GM21515 (cell line): ENCODE measurements at regions not wholly inside any gene's neighbourhood (a gene's known extent, or its start where the extent isn't known, plus 50 kb on each side); places are given as distances from the start of the nearest gene placed in this dataset.

Source experiments
- ATAC-seq: cut with Tn5 transposase; IDR thresholded peaks from one replicate; pipeline ENCODE4 v1.9.1; 2021; ENCODE audit not compliant: unreplicated experiment

DNA sequence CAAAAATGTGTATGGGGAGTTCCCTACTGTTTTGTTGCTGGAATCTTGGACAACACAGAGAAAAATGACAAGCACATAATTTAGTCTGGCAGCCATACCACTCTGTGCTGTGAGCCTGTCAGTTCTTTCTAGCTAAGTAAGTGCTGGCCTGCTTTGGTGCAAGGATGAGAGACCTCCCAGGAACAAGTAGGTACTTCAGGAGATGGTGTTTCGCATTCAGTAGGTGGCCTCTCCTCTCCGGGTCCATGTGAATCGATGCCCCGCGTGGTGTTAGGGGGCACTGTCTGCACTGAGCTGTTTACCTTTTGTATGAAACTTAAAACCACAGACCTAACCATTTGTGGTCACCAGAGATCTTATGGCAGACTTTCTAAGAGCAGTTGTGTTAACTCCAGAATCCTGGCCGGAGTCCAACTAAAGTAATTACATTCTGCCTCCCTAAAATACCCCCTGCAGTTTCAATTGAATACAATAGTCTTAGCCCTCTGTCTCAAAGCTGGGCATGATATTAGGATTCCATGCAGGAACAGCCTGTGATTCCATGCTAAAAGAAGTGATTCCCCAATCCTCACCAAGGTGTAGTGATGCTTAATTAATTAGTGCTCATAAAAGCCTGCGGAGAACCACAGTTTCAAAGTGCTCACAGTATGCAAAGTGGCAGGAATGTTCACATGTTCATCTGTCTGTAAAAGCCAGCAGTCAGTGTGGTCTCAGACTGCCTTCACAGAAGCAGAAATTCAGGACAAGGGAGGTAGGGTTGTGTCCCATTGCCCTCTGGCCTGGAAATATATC is 64.2 kb downstream of the LLPH start:
- peak; percentile 56 for ATAC-seq

DNA sequence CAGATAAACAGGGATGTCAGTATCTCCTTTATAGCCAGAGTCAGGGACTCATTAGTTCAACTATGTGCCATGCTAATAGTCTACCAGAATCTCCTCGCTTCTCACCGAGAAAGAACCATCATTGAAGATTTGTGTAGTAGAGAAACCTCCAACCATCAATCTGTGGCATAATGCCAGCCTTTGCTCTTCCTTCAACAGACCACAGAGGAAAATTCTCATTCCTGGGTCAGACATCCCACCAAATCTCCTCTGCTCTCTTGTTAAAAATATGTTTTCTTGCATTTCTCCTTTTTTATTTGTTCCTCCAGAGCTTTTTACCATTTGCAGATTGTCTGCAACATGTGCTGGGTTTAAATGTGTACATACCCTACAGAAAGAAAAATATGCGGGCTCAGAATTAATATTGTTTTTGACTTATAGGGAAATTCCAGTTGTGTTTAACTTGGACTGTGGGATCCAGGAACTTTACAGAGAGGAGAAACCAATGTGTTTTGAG is 64.9 kb downstream of the LLPH start:
- no peak for ATAC-seq

DNA sequence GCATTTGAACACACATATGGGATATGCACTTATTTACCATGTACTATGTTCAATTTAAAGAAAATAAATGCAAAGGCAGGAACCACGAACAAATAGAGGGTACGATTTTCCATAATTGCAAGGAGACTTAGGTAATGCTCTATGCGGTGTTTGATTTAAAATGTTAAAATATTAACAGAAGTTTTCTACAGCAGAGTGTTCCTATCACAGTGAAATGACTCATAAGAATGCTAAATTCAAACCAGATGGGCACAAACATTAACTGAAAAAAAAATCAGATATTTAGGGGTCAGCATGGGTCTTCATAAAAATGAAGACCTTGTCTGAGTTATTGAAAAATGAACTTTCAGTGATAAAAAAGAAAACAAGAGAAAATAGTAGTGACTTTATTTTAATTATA is 65.4 kb downstream of the LLPH start:
- no peak for ATAC-seq

DNA sequence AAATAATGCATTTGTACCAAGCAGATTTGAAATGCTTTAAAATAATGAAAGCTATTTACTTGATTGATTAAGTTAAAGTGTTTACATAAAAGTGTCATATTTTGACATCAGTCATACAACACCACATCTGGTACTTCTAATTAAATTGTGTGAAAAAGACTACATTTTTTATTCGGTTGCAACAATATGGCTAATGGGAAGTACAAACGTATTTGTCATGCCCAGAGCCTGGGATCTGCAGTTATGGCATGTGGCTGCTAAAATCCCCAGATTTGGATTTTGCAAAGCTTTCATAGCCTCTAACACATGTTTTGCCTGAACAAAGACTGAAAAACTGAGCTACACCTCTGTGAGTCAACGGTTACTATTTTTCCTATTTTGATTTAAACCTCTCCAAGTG is 66.6 kb downstream of the LLPH start:
- ATAC-seq = no peak

DNA sequence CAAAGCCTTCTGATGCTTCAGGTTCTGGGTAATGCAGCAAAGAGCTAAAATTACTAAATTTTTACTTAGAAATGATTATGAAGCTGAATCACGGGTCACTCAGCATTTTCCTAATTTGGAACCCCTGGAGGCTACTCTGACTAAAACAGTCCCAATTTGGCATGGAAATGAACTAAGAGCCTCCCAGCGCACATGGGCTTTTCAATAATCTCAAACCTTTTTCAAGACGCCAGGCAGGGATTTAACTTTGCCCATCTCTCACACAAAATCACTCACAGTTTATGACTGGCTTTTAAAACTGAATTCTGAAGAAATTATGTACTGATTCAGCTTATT is 68.3 kb downstream of the LLPH start:
- no peak for ATAC-seq

DNA sequence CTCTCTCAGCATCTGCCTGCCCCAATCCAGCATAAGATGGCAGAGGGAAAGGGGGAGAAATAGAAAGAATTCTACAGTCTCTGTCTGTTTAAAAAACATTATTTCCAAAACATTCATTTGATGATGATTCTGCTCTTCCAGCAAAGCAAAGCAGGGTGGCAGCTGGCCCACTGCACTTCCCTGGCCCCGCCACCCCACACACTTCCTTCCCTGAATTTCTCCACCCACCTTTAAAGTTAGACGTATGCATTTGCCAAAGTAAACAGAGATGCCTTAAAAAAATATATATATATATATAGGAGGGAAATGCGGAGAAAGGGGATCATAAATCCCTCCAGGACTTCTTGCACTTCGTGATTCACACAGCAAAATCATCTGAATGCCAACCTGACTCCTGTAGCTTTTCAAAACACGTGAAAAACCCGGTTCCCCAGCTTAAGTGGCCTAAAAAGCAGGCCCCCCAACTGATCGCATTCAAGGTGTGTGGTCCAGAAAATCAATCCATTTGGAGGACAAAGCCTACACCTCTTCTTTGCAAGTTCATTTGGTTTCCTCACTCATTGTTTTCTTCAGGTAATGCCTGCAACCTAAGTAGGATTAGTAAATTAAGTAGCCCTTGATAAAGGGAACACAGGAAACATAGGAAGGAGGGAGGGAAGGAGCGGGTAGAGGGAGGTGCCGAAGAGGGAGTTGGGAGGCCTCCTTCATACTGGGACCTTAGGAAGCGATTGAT is 68.8 kb downstream of the LLPH start:
- no peak for ATAC-seq

DNA sequence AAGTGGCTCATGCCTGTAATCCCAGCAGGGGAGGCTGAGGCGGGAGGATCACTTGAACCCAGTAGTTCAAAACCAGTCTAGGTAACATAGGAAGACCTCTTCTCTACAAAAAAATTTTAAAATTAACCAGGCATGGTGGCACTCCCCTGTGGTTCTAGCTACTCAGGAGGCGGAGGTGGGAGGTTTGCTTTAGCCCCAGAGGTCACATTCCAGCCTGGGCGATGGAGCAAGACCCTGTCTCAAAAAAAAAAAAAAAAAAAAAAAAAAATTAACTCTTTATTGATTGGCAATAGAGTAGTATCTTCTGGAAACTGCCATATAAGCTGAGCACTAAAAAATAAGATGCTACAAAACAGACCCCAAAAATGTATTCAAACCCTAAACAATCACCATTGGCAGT is 69.5 kb downstream of the LLPH start:
- ATAC-seq = no peak

DNA sequence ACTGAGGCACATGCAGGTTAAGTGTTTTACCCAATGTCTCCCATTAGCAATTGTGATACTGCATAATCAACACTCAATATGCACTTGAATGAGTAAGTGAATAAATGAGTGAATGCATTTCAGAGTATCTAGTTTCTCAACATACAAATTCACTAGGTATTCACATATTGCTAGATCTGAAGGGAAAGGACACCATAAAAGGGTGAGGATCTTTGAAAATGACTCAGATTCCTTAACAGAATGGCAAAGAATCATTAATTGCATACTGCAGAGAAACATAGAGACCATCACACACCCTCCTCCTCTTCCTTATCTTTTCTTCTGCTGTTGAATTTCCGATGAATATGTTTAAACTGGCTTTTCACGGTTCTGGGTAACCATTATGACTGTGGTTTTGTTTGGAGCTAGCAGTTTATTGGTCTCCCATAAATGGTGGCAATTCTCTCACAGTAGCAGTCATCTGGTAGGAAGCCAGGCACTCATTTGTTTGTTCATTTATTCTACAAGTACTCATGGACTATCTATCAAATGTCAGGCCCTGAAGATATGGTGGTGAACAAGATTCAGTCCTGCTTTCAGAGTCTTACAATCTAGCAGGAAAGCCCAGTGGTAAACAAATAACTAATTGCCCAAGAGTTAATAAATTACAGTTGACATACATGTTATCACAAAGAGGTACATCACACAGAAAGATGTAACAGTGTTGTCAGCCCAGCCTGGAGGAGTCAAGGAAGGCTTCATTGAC is 70.2 kb downstream of the LLPH start:
- no peak for ATAC-seq

DNA sequence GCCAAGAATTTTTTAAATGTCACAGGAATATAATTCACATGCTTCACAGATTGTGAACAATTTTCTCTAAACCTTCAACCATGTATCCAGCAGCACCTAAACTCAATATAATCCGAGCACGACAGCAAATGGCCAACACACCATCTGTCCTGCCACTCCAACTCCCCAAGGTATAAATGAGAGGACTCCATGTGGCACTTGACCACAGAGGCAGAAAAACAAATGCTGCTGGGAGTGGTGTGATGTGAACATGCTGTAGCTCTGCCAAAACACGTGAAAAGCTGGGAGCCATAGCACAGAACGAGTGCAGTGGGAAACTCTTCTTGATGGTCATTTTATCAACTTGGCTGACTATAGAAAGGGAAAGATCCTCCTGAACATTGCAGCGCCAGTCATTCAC is 70.9 kb downstream of the LLPH start:
- ATAC-seq = no peak

DNA sequence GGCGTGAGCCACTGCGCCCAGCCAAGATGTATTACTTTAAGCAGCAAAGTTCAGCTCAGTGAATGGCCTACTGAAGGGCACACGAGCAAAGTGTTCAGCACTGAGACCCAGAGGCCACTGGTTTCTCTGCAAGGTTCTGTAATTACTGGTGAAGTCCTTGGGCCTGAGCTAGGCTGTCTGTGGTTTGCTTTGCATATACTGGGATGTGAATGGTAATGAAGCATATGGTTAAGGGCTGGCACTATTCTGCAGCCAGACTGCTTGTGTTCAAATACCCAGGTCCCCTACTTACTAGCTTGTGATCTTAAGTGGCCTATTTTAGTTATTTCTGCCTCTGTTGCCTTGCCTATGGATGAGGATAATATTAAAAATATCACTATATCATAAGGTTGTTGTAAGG is 72.0 kb downstream of the LLPH start:
- ATAC-seq = no peak

DNA sequence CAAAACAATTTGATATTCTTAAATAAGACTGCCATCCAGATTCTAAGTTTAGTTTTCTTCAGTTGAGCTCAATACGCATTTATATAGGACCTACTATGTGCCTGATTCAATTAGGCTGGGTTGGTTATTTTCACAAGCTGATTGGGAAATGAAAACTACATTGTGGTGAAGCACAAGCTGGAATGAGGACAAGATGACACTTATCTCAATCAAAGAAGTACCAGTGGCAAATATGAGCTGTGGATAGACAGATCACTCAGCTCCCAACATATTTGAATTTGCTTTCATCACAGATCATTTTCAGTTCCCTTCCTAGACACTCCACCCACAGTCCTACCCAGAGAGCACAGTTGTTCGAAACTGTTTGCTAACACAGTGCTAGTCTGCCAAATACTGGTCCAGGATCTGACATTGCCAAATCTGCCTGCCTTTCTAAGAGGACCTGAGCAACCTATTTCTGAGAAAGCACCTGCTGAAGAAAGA is 74.7 kb downstream of the LLPH start:
- peak; percentile 74 for ATAC-seq

DNA sequence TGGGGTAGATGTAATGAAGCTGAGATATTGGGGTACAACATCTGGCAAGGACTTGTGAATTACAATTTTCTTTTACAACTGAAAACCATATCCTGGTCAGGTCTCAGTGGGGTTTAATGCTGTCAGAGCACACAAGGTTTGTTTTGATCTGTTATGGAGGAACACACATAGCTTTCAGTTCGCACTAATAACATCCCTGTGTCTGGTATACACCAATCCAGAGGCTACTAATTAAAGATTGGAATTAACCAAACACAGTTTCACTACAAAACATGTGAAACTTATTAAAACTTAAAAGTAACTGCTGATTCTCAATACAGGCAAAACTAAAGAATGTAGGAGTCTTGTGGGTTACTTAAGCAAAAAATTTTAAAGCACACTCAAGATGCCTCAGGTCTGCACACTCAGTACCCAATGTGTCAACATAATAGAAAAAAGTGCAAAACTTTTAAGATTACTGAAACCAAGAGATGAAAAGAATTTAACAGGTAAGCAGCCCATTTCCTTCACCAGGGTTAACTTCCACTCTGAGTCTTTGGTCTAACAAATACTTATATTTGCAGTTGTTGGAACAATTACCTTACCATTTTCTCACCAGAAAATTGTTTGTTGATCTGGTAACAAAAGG is 77.4 kb downstream of the LLPH start:
- no peak for ATAC-seq

DNA sequence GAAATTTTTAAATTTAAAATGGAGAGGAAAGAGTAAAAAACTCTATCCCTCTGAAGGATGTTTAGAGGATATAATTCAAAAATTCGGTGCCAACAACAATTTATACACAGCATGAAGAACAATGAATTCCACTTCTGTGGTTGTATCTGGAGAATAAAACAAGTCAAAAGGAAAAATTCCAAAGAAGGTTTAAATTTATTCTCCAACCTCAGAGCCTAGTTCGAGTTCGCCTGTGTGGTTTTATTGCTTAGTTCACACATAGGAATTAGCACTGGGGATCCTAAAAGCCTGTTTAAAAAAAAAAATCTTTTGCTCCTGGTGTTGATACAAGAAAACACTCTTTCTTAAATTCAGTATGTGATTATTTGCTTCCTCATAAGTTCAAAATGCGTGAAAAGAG is 79.2 kb downstream of the LLPH start:
- ATAC-seq = no peak

DNA sequence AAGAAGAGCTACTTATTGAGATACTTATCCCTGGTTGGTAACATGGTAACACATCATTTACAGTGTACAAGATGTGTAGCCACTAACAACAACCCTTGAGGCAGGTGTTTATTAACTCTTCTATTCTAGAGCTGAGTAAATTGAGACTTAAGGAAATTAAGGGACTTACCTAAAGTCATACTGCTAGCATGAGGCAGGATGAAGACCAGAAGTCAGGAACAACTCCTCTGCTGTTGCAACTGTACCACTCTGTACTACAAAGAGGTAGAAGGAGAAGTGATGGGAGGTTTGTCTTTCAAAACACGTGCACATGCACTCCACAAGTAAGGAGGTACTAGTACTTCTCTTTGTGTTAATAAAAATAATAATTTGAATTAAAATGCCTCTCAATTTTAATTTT is 79.9 kb downstream of the LLPH start:
- ATAC-seq = no peak

DNA sequence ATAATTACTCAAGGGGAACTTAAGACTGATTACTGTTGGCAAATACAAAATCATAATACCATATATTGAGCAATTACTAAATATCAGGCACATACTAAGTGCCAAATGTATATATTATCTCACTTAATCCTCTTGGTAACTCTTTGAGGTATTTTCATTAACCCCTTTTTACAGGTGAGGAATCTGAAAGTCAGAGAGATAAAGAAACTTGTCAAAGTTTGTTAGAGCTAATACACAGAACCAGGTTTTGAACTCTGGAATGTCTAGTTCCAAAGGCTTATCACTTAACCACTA is 80.3 kb downstream of the LLPH start:
- no peak for ATAC-seq

DNA sequence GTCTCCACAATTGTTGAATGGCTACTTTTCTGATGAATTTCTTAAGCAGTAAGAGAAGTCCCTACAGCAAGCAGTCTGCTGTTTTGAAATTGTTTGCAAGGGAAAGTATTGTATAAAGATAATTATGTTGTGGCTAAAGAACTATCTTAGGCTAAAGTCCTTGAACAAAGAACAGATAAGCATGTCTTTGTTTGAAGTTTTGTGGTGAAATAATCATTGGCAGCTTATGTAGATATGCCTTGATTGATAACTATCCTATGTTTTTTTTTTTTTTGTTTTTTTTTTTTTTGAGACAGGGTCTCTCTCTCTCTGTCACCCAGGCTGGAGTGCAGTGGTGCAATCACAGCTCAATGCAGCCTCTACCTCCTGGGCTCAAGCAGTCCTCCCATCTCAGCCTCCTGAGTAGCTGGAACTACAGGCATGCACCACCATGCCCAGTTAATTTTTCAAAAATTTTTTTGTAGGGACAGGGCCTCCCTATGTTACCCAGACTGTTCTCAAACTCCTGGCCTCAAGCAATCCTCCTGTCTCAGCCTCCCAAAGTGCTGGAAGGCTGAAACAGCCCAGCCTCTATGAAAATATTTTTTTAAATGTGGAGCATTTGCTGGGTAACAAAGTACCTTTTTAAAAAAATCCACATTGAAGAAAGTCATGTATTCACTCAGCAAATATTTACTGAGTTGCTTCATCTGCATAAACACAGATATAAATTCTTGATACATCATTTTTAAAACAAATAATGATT is 80.8 kb downstream of the LLPH start:
- no peak for ATAC-seq

DNA sequence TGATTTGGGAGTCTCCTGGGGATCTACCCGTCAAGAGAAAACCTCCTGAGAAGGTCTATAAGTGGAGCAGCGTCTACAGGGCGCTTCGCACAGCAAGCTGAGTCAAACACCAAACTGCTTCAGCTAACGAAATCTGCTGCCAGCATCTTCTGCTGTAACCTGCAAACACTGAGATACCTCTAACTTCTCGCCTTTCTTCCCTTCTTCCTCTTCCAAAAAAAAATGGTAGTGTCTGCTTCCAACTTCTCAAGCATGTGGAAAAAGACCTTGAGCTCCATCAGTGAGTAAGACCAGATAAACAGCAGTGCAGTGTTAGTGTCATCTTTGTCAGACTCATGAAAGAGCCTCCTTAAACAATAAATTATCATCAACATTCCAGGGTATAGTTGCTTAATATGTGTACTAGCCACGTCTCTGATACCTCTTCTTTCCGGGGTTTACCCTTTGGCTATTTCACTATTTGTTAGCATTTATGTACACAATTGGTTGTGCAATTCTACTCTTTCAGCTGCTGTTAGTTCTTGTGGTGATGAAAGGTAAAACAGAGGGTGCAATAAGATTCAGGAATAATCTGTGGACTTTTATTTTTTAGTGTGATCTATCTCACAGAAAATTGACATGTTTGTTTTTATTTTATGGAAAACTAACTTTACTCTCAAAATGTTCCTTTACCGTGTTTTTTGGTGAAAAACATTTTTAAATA is 81.6 kb downstream of the LLPH start:
- ATAC-seq = no peak

DNA sequence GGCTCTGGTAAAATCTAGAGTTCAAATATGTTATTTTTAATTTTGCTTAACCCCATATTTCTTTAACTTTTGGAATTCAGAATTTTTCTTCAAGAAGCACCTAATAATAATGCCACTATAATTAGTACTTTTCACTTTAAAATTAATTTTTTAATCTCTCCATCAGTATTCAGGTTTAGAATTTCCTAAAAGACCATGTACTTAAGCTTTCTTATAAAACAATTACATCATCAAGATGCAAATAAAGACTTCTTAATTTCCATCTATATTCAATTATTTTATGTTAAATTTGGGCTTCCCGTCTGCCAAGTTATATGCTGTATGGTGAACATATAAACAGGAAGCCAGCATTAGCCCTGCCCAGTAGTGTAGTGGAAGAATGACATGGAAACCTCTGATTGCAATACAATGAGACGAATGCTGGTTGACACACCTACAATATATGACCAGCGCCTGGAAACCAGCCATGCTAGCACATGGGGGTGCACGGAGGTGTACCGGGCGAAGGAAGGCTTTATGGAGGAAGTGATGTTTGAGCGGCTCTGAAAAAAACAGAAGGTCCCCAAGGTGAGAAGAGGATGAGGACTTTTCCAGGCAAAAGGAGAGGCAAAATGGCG is 82.2 kb downstream of the LLPH start:
- ATAC-seq = no peak

DNA sequence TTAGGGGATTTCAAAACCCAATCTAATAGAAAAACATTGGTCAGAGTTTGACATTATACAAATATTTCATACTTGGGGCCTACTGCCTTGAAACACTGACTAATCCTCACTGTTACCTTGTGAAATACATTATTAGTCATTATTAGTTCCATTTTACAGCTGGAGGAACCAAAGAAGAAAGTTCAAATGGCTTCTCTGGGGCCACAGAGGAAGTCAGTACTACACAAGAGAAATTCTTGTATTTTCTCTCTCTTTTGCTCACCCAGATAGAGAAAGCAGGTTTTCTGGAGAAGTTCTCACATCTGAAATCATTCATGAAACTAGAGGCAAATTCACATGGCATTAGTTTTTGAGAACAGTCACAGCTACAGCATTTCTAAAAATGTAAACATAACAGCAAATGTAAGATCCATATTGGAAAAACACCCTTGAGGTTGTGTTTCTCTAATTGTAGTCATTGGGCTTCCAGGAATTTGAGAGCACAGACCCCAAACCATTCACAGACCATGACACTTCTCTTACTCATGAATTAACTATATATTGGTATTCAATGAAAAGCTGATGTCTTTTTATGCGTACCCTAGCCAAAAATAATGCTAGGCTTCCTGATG is 83.0 kb downstream of the LLPH start:
- peak; percentile 79 for ATAC-seq
